ENCODE measurements at regions not wholly inside any gene's neighbourhood (a gene's known extent, or its start where the extent isn't known, plus 50 kb on each side); places are given as distances from the start of the nearest gene placed in this dataset.

DNA sequence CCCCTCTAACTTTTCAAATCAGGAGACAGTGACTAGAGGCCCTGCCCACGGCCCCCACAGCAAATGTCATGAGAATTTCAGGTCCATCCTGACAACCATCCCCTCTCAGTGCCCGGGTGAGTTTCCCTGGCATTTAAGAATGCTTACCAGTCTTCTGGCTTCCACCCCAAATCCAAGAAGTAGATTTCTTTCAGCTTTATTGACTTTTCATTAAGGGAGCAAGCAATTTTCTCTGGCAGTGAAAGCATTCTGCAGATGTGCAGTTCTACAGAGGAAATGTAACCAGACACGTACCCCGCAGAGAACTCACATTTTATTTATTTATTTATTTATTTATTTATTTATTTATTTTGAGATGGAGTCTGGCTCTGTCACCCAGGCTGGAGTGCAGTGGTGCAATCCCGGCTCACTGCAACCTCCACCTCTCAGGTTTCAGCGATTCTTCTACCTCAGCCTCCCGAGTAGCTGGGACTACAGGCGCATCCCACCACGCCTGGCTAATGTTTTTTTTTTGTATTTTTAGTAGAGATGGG lies 120.9 kb upstream of the KCTD7 start:
- TF ChIP-seq, protein P1, sequence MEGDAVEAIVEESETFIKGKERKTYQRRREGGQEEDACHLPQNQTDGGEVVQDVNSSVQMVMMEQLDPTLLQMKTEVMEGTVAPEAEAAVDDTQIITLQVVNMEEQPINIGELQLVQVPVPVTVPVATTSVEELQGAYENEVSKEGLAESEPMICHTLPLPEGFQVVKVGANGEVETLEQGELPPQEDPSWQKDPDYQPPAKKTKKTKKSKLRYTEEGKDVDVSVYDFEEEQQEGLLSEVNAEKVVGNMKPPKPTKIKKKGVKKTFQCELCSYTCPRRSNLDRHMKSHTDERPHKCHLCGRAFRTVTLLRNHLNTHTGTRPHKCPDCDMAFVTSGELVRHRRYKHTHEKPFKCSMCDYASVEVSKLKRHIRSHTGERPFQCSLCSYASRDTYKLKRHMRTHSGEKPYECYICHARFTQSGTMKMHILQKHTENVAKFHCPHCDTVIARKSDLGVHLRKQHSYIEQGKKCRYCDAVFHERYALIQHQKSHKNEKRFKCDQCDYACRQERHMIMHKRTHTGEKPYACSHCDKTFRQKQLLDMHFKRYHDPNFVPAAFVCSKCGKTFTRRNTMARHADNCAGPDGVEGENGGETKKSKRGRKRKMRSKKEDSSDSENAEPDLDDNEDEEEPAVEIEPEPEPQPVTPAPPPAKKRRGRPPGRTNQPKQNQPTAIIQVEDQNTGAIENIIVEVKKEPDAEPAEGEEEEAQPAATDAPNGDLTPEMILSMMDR (conservative IDR thresholded peaks at IDR 0.05; ENCODE audit: low read depth in 2 of 2): no peak
- TF ChIP-seq POLR2AphosphoS5 (IDR thresholded peaks at IDR 0.05; ENCODE audit: low read depth): no peak
- no peak for TF ChIP-seq STAT1 (IDR thresholded peaks at IDR 0.05; ENCODE audit: unreplicated experiment)
- TF ChIP-seq ZNF331 (CRISPR knock-in tag; IDR thresholded peaks at IDR 0.05; ENCODE audit: low read depth): no peak
- no peak for TF ChIP-seq EZH2 (IDR thresholded peaks at IDR 0.05; ENCODE audit: low read depth, unreplicated experiment)
- no peak for TF ChIP-seq NANOG (IDR thresholded peaks at IDR 0.05; ENCODE audit: borderline replicate concordance)
- TF ChIP-seq ZNF114 (CRISPR knock-in tag; IDR thresholded peaks at IDR 0.05): no peak
- TF ChIP-seq EZH2phosphoT487 (IDR thresholded peaks at IDR 0.05; ENCODE audit: unreplicated experiment): no peak
- TF ChIP-seq, protein P2, sequence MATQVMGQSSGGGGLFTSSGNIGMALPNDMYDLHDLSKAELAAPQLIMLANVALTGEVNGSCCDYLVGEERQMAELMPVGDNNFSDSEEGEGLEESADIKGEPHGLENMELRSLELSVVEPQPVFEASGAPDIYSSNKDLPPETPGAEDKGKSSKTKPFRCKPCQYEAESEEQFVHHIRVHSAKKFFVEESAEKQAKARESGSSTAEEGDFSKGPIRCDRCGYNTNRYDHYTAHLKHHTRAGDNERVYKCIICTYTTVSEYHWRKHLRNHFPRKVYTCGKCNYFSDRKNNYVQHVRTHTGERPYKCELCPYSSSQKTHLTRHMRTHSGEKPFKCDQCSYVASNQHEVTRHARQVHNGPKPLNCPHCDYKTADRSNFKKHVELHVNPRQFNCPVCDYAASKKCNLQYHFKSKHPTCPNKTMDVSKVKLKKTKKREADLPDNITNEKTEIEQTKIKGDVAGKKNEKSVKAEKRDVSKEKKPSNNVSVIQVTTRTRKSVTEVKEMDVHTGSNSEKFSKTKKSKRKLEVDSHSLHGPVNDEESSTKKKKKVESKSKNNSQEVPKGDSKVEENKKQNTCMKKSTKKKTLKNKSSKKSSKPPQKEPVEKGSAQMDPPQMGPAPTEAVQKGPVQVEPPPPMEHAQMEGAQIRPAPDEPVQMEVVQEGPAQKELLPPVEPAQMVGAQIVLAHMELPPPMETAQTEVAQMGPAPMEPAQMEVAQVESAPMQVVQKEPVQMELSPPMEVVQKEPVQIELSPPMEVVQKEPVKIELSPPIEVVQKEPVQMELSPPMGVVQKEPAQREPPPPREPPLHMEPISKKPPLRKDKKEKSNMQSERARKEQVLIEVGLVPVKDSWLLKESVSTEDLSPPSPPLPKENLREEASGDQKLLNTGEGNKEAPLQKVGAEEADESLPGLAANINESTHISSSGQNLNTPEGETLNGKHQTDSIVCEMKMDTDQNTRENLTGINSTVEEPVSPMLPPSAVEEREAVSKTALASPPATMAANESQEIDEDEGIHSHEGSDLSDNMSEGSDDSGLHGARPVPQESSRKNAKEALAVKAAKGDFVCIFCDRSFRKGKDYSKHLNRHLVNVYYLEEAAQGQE (IDR thresholded peaks at IDR 0.05; ENCODE audit: unreplicated experiment): no peak
- no peak for TF ChIP-seq CREB1 (CRISPR knock-in tag; IDR thresholded peaks at IDR 0.05; ENCODE audit: low read depth)
